NB4 (cell line): ENCODE measurements at regions not wholly inside any gene's neighbourhood (a gene's known extent, or its start where the extent isn't known, plus 50 kb on each side); places are given as distances from the start of the nearest gene placed in this dataset.

ENCODE experiments used
- CTCF ChIP-seq: IDR thresholded peaks from one replicate; pipeline ENCODE4 v1.5.1; 2012; ENCODE audit warnings: low read depth, low read length
- POLR2A ChIP-seq: IDR thresholded peaks from 2 replicates; pipeline ENCODE4 v1.6.1; 2011; ENCODE audit warnings: mild to moderate bottlenecking; ENCODE audit not compliant: insufficient read length; ENCODE audit errors: extremely low read depth

DNA sequence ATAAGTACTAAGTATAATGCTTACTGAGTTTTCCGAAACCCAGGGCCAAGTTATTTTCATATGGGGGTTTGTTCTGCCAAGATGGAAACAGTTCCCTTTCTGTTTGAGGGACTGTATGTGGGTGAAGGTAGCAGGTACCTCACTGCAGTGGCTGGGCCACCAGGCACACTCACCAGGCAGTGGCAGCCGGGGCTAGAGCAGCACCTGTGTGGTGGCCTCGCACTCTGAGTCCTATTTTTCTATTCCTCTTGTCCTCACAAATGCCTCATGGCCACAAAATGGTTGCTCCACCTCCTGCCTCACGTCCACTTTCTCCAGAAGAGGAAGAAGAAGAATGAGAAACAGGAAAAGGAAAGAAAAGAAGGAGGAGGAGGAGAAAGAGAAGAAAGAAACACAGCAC, 167.3 kb upstream of the SHH start:
- TF ChIP-seq CTCF (no peak), POLR2A (no peak)
